ENCODE measurements at regions not wholly inside any gene's neighbourhood (a gene's known extent, or its start where the extent isn't known, plus 50 kb on each side); places are given as distances from the start of the nearest gene placed in this dataset.

GRCh38 chr2:65532937-65533336, 100.5 kb upstream of the SPRED2 start:
- no peak for TF ChIP-seq POLR2A (IDR thresholded peaks at IDR 0.05)
- no peak for TF ChIP-seq CTCF (IDR thresholded peaks at IDR 0.05)
